Endothelial cell of umbilical vein (primary cell): ENCODE measurements at regions not wholly inside any gene's neighbourhood (a gene's known extent, or its start where the extent isn't known, plus 50 kb on each side); places are given as distances from the start of the nearest gene placed in this dataset.

Source experiments
- CTCF ChIP-seq, 2 donors: IDR thresholded peaks; 1 replicate in 1 of 2; 2 replicates in 1 of 2; pipeline ENCODE4 v1.5.1; 2011; ENCODE audit warnings: low read length in 2 of 2, mild to moderate bottlenecking in 2 of 2, moderate library complexity in 2 of 2, control low read depth in 1 of 2, inconsistent platforms in 1 of 2, low read depth in 1 of 2; ENCODE audit not compliant: insufficient read depth in 1 of 2; ENCODE audit errors: extremely low read depth in 1 of 2
- EZH2 ChIP-seq: IDR thresholded peaks from 2 replicates; pipeline ENCODE4 v1.6.1; 2012; ENCODE audit warnings: borderline replicate concordance, low read depth, mild to moderate bottlenecking, moderate library complexity, low read length, inconsistent platforms; ENCODE audit not compliant: severe bottlenecking
- JUN ChIP-seq: IDR thresholded peaks from 2 replicates; pipeline ENCODE4 v1.6.1; 2011; ENCODE audit warnings: borderline replicate concordance, low read depth; ENCODE audit not compliant: insufficient read length, insufficient read depth
- POLR2A ChIP-seq: IDR thresholded peaks from 2 replicates; pipeline ENCODE4 v1.6.1; 2012; ENCODE audit warnings: low read depth, mild to moderate bottlenecking, control low read depth, low read length
- POLR2AphosphoS5 ChIP-seq: IDR thresholded peaks from 2 replicates; pipeline ENCODE4 v1.6.1; 2012; ENCODE audit warnings: low read depth, mild to moderate bottlenecking, control low read depth, low read length, moderate library complexity; ENCODE audit not compliant: insufficient read depth

- TF ChIP-seq CTCF (IDR thresholded peaks at IDR 0.05; ENCODE audit: extremely low read depth in 1 of 2, insufficient read depth in 1 of 2, low read depth in 1 of 2, low read length in 2 of 2) (no peak), POLR2A (no peak), POLR2AphosphoS5 (no peak), EZH2 (no peak), JUN (no peak)
Measured at GRCh38 chr5:136529081-136529480, 163.7 kb upstream of the TRPC7 start.
